ENCODE measurements at regions not wholly inside any gene's neighbourhood (a gene's known extent, or its start where the extent isn't known, plus 50 kb on each side); places are given as distances from the start of the nearest gene placed in this dataset.

DNA sequence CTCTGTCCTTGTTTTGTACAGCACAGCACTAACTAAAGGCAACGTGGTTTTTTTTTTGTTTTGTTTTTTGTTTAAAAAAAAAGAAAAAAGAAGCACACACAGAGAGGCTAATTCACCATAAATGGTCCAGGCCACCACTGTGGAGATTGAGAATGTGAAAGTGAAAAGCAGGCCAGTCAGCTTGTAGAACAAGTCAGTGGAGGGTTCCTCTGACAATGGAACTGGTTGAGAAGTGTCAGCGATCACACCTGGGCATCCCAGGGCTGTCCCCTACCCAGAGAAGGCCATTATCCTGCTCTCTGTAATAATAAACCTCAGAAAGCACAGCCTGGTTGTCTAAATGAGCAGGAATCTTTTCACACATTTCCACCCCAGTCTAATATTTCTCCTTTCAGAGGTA is 119.6 kb upstream of the ZNF438 start:
- H3K9me3 ChIP-seq = no peaks in the 10 kb centered on the region
- no peak for TF ChIP-seq EP300 (IDR thresholded peaks at IDR 0.05)
- TF ChIP-seq, protein P1, sequence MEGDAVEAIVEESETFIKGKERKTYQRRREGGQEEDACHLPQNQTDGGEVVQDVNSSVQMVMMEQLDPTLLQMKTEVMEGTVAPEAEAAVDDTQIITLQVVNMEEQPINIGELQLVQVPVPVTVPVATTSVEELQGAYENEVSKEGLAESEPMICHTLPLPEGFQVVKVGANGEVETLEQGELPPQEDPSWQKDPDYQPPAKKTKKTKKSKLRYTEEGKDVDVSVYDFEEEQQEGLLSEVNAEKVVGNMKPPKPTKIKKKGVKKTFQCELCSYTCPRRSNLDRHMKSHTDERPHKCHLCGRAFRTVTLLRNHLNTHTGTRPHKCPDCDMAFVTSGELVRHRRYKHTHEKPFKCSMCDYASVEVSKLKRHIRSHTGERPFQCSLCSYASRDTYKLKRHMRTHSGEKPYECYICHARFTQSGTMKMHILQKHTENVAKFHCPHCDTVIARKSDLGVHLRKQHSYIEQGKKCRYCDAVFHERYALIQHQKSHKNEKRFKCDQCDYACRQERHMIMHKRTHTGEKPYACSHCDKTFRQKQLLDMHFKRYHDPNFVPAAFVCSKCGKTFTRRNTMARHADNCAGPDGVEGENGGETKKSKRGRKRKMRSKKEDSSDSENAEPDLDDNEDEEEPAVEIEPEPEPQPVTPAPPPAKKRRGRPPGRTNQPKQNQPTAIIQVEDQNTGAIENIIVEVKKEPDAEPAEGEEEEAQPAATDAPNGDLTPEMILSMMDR (IDR thresholded peaks at IDR 0.05) = no peak
- TF ChIP-seq POLR2AphosphoS5 (IDR thresholded peaks at IDR 0.05) = no peak
- TF ChIP-seq POLR2A (IDR thresholded peaks at IDR 0.05) = no peak
- H3K27ac ChIP-seq = no peak overlapping the region
- 64 to 67% methylated on average over 2 of the region's 2 CpGs for WGBS, 2 donors
- no peaks in the 10 kb centered on the region for H3K27me3 ChIP-seq
- peaks cover 0 to 2% (median 0%) of the 10 kb centered on the region in 4 donors for H3K4me1 ChIP-seq
- intact Hi-C loops (cut with DNase I) = no loop called here
- no peak for DNase-seq
- no peaks in the 10 kb centered on the region for H3K36me3 ChIP-seq
- no peak overlapping the region for H3K4me3 ChIP-seq

DNA sequence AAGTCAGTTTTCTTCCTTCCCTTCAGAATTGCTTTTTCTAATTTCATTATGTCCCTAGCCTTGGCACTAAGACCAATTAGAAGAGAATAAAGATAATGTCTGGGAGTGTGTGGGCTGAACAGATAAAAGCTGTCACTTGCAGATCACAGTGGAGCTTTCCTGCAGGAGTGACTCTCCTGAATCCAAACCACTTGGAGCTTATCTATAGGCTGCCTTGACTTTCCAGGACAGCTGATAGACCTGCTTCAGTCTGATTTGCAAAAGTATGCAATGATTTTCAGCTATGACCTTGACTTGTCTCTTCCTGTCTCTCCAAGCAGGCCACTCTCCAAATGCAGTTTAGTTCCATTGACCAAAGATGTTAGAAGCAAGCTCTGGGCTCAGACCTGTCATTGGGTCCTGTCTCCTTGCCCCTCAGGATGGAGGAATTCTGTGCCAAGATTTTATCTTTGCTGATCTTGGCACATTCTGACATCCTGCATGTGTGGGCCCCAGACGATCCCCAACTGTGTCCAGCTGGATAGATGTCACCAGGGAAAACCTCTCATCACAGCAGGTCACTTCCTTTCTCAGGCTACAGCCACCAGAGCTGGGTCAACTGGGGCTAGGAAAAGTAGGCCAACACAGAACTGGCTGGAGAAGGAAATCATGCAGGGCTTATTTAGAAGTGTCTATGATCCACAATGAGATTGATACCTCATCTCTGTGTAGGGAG is 120.9 kb upstream of the ZNF438 start:
- intact Hi-C loops (cut with DNase I) = loop anchor here (1.0 kb wide), 1 partner anchor 15 kb away; no protein-coding TSS in a partner anchor
- DNase-seq = no peak
- H3K27me3 ChIP-seq = no peaks in the 10 kb centered on the region
- no peak overlapping the region for H3K27ac ChIP-seq
- peaks cover 0 to 6% (median 4%) of the 10 kb centered on the region in 4 donors for H3K4me1 ChIP-seq
- TF ChIP-seq POLR2AphosphoS5 (IDR thresholded peaks at IDR 0.05) (no peak), EP300 (IDR thresholded peaks at IDR 0.05) (no peak), POLR2A (IDR thresholded peaks at IDR 0.05) (no peak)
- TF ChIP-seq, protein P1 (IDR thresholded peaks at IDR 0.05) = no peak
- 60 to 68% methylated on average over 1 of the region's 1 CpG for WGBS, 2 donors
- H3K9me3 ChIP-seq = no peaks in the 10 kb centered on the region
- no peaks in the 10 kb centered on the region for H3K36me3 ChIP-seq
- H3K4me3 ChIP-seq = no peak overlapping the region

DNA sequence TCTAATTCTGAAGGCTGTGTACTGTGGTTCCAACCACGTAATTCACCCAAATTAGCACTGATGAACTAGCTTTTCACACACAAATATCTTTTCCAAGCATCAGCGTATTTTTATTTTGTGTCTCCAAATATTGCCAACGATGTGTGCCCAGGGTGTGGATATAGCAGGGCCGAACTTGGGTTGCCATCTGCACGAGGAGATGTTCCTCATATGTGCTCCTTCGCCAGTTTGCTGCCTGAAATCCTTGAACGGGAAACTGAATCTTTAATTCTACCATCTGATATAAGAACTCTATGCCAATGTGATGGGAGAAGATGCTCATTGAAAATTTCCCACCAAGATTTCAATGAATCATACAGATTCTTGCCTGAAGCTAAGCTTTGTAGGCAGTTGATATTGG is 121.5 kb upstream of the ZNF438 start:
- H3K4me3 ChIP-seq = no peak overlapping the region
- peaks cover 0 to 12% (median 8%) of the 10 kb centered on the region in 4 donors for H3K4me1 ChIP-seq
- WGBS, 2 donors = 91 to 95% methylated on average over 7 of the region's 7 CpGs
- DNase-seq = no peak
- no peak overlapping the region for H3K27ac ChIP-seq
- intact Hi-C loops (cut with DNase I) = no loop called here
- TF ChIP-seq POLR2AphosphoS5 (IDR thresholded peaks at IDR 0.05) = no peak
- TF ChIP-seq, protein P1 (IDR thresholded peaks at IDR 0.05) = no peak
- H3K36me3 ChIP-seq = no peaks in the 10 kb centered on the region
- no peaks in the 10 kb centered on the region for H3K9me3 ChIP-seq
- H3K27me3 ChIP-seq = no peaks in the 10 kb centered on the region

DNA sequence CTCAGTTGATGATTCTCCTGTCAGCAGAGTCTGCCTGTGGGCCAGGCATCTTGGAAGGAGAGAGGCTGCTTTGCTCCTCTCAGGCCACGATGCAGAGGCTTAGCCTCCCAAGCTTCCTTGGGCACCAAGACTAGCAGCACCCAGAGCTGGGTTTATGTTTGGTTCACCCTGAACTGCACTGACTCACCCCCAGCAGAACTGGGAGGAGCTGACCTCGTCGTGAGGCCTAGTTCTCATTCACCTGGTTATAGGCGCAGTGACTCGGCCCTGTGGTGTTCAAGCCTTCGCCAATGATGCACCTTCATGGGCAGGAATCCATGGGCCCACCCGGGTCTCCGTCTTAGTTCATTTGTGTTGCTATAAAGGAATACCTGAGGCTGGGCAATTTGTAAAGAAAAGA is 122.0 kb upstream of the ZNF438 start:
- Histone ChIP-seq H3K36me3 (no peaks in the 10 kb centered on the region), H3K4me1 (peaks cover 0 to 12% (median 9%) of the 10 kb centered on the region in 4 donors), H3K27me3 (no peaks in the 10 kb centered on the region), H3K4me3 (no peak overlapping the region), H3K27ac (no peak overlapping the region), H3K9me3 (no peaks in the 10 kb centered on the region)
- DNase-seq = no peak
- intact Hi-C loops (cut with DNase I) = no loop called here
- TF ChIP-seq, protein P1 (IDR thresholded peaks at IDR 0.05) = no peak
- TF ChIP-seq POLR2AphosphoS5 (IDR thresholded peaks at IDR 0.05) = no peak
- no peak for TF ChIP-seq POLR2A (IDR thresholded peaks at IDR 0.05)
- TF ChIP-seq EP300 (IDR thresholded peaks at IDR 0.05) = no peak
- 94% methylated on average over 8 of the region's 8 CpGs for whole genome bisulfite sequencing, 2 donors

DNA sequence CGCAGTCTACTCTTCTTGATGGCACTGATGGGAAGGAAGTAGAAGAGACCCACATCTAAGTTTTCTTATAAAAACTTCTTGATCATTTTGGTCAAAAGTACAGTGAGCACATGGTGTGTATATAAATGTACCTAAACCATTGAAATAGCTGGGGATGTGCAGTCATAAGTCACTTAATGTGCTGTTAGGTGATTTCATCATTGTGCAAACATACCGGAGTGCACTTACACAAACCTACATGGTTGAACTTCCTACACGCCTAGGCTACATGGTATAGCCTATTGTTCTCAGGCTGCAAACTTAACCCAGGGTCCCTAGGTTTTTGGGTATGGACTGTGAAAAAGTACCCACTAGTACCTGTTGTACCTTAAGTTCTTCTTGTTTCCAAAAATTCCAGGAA is 123.3 kb upstream of the ZNF438 start:
- 44 to 54% methylated on average over 3 of the region's 3 CpGs for WGBS, 2 donors
- intact Hi-C loops (cut with DNase I) = no loop called here
- TF ChIP-seq POLR2AphosphoS5 (IDR thresholded peaks at IDR 0.05) = no peak
- no peak for TF ChIP-seq EP300 (IDR thresholded peaks at IDR 0.05)
- TF ChIP-seq, protein P1 (IDR thresholded peaks at IDR 0.05) = no peak
- no peak for TF ChIP-seq POLR2A (IDR thresholded peaks at IDR 0.05)

More for the DNA sequence above, 123.3 kb upstream of the ZNF438 start:
- no peaks in the 10 kb centered on the region for H3K36me3 ChIP-seq
- H3K4me1 ChIP-seq = peaks cover 0 to 12% (median 9%) of the 10 kb centered on the region in 4 donors
- no peak overlapping the region for H3K27ac ChIP-seq
- H3K4me3 ChIP-seq = no peak overlapping the region
- no peaks in the 10 kb centered on the region for H3K9me3 ChIP-seq
- no peak for DNase-seq
- H3K27me3 ChIP-seq = no peaks in the 10 kb centered on the region

Measured in sigmoid colon (tissue), 6 donors.